HG02981 (cell line): ENCODE measurements at regions not wholly inside any gene's neighbourhood (a gene's known extent, or its start where the extent isn't known, plus 50 kb on each side); places are given as distances from the start of the nearest gene placed in this dataset.

Experiments used
- ATAC-seq: cut with Tn5 transposase; IDR thresholded peaks from one replicate; pipeline ENCODE4 v1.9.1; 2021; ENCODE audit warnings: mild to moderate bottlenecking, moderate library complexity; ENCODE audit not compliant: unreplicated experiment

DNA sequence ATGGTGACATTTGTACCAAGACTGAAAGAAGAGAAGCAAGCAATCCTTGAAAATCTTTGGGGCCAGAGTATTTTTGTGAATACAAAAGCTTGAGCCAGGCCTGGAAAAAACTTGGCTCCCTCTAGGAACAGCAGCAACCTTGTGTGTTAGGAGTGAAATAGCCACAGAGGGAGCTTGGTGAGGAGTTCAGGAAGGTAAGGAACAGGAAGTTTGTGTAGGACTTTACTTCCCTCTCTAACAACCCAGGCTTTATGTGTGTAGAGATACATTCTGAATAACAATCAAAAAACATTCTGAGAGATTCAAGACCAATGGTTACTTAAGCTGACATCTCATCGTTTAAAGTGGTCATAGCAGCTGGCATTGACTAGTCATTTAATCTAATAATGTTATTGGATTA, 668.5 kb downstream of the PCDH18 start:
- ATAC-seq = no peak

DNA sequence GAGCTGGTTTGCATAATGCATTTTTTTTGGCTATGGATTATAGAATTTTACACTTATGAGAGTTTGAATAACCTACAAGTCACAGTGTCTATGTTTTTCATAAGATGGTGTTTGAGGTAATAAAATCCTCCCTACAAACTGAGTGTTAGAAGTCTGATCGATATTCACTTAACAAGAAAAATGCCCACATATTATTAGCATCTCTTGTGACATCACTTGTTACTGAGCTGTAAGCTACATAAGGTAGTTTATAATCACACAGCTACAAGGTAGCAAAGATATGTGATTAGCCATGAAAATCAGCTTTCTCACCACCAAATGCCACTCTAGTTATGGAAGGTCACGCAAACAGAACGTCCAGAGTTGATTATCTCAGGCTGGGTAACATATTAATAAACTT, 669.6 kb downstream of the PCDH18 start:
- no peak for ATAC-seq

DNA sequence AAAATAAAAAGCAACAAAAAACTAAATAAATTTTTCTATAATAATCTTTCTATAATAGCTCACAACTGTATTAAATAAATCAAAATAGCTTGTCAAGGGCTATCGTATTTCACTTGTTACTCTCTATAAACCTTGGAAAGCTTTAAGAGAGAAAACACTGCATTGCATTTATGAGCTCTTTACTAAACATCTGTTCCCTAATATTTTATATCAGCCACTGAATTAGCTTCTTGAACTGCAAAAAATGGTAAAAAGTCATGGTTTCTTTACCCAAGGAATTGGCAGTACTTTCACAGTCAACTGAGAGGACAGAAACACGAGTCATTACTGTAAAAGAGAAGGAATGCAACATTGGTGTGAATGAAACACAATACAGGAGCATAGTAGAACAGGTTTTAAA, 671.2 kb downstream of the PCDH18 start:
- no peak for ATAC-seq

DNA sequence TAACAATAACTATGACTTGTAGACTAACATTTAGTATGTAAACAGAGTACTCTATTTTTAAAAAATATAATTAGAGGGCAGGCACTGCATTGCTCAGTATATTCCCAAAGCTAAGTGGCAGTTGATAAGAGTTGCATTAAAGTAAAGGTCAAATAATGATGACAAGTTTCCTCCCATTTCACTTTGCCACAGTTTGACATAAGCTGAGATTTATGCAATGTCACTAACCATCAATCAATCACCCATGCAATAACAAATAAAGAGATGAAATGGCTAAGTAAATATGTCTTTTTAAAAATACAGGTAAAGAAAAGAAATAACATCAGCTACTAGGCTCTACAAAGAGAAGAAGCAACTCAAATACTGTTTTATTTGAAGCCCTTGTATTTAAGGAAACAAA, 673.4 kb downstream of the PCDH18 start:
- ATAC-seq = no peak

DNA sequence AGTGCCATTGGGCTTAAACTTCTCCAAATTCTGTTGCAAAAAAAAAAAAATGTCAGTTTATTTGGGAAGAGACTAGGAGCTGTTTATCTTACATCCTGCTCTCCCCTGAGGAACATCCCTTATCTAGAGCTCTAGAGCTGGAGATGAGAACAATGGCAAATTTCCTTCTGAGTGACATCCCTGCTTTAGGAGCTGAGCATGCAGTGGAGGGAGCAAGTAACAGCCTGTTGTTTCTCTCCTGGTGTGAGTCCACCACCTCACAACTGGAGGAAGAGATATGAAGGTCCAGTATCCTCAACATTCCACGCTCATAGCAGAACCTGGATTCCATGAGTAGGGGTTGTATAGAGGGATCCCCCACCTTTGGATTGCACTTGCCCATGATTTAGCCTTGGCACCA, 676.4 kb downstream of the PCDH18 start:
- no peak for ATAC-seq

DNA sequence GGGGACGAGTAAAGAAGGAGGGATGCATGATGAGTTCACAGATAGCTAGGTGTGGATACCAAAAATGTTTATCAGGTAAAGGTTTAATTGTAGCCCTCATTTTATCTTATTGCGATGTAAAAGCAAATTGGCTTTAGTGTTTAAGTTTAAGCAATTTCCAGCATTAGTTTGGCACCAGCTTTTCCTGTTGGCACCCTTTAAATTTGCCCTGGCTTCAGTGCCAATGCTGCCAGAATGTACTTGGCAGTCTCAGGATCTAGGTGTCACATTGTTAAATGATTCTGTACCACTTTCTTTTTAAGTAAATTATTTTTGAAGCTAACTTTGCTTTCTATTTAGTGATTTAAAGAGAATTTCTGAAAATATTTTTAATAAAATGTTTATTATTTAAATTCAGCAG, 681.8 kb downstream of the PCDH18 start:
- ATAC-seq = no peak

DNA sequence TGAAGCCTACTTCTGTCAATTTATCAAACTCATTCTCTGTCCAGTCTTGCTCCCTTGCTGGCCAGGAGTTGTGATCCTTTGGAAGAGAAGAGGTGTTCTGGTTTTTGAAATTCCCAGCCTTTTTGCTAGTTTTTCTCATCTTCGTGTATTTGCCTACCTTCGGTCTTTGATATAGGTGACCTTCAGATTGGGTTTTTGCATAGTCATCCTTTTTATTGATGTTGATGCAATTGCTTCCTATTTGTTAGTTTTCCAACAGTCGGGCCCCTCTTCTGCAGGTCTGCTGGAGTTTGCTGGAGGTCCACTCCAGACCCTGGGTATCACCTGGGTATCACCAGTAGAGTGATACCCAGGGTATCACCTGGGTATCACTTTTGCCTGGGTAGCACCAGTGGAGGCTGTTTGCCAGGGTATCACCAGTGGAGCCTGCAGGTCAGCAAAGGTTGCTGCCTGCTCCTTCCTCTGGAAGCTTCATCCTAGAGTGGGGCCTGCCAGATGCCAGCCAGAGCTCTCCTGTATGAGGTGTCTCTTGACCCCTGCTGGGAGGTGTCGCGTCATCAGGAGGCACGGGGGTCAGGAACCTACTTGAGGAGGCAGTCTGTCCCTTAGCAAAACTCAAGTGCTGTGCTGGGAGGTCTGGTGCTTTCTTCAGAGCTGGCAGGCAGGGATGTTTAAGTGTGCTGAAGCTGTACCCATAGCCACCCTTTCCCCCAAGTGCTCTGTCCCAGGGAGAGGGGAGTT, 684.2 kb downstream of the PCDH18 start:
- no peak for ATAC-seq

DNA sequence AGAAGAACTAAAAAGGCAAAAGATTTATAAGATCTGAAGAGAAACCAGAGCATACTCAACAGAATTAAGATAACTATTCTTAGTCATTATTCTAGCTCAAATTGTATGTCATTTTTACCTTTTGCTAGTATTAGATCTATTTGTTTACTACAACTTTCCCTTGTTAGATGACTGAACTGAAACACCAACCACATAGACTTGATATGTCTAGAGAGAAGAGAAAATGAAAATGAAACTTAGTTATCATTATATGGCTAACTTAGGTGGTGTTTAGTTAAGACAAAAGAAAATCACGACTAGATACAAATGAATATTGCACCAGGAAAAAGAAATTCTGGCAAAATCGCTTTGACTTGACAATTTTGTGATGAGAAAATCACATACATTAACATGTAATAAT, 690.8 kb downstream of the PCDH18 start:
- no peak for ATAC-seq

DNA sequence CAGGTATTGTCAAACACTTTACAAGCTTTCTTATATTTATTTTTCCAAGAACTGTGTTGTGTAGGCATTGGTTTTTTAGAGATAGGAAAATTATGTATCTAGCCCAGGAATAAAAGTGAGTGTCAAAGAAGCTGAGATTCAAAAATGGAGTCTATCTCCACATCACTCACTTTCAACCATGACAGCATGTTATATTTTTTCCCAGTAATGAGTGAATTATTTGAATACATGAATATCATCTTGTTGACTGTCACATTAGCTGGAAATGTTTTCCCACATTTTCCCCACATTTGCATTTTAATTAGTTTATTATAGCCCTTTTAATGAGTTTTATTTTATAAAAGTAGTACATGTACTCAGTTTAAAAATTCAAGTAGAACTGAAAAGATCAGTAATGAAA, 693.7 kb downstream of the PCDH18 start:
- ATAC-seq = no peak

DNA sequence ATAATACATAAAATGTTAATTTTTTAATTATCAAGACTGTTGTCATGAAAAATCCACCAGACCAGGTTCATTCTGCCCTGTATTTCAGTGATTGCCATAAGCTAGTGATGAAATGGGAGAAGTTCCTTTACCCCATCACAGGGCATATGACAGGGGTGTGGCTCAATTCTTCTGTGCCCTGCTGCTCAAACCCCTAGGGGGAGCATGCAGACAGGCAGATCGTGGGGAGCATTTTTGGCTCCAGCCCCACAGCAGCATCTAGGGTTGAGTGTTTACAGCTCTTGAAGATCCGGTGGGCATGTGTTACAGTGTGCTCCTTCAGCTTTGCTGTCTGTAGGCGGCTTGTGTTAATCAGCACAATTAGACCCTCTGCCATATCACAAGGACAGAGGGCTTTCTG, 700.7 kb downstream of the PCDH18 start:
- ATAC-seq = no peak

DNA sequence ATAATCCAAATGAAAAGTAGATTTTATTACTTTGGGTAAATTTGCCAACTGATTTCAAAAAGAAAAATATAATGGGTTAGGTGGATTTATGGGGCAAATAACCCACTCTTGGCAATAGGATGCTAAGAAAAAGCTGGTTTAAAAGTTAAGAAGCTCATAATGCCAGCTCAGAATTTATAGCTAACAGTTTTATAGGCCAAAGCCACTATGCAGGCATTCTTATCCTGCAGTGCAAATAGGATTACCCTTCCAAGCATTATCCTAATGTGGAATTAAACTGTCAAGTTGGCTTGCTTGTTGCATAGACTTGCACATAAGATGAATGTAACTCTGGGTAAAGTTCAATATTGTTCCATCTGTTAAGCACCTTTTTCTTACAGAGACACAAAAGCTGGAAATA, 703.0 kb downstream of the PCDH18 start:
- no peak for ATAC-seq

DNA sequence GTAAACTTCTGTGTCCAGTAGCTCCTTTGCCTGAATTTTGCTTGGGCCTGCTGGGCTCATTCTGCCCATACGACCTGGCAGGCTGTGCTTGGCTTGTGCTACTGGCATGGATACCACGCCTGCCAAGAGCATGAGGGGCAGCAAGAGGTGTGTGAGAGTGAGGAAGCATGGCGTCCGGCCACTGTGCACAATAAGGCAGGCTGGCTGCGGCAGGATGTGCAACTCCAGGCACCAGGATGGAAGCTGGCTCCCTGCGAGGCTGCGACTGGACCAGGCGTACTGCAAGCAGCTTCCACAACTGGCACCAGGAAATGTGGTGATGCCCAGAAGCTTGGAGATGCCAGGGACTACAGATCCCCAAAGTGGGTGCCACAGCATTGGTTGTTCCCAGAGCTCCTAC, 709.3 kb downstream of the PCDH18 start:
- ATAC-seq = no peak

DNA sequence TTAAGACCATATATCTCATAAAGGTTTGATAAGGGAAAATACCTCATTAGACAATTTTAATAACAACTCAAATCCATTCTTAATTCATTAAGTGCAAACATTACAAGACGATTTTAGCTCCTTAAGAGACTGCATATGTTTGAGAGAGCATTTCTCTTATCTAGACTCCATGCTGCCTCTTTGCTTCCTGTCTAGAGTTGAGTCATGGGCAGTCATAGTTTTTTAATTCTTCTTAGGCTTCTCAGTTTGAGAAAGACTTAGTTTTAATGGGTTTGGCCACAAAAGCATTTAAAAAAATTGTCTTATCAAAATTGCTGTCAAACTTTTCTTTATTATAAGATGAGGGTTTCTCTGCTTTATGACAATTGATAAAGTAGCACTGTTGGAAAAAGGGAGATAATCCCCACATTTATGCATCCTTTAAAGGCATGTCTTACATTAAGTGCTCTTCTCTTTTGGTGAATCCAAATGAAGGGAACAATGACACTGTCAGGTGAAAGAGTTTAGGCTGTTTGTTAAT, 713.4 kb downstream of the PCDH18 start:
- ATAC-seq = no peak

DNA sequence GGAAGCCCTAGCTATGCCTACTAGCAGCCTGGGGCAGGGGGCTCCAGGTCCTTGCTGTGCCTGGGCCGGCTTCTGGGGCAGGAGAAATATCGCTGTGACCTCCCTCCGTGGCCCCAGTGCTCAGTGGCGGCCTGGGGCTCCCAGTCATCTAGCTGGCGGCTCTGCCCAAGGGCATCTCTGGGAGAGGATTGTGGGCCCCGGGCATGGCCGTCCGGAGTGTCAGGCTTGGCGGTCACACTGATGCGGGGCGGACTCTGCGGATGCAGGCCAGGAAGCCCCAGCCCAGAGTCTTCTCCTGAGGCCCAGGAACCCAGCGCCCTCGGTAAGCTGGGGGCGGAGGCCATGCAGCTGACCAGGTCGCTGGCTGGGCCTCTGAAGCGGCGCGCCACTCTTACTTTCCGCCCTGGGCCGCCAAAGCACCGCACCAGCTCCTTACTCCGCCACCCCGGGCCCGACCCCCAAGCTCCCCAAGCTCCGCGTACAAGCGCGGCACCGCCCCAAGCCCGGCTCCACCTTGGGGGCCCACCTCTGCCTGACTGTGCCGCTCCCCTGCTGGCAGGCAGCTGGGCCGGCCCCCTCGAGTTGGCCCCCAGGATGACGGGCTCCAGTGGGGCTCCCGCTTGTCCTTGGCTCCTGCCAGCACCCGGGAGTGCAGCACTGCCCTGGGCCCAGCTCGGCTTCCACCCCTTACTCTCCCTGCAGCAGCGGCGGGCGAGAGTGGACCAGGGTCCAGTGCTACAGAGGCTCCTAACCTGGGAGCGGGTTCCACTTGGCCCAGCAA, 720.0 kb downstream of the PCDH18 start:
- ATAC-seq = no peak

DNA sequence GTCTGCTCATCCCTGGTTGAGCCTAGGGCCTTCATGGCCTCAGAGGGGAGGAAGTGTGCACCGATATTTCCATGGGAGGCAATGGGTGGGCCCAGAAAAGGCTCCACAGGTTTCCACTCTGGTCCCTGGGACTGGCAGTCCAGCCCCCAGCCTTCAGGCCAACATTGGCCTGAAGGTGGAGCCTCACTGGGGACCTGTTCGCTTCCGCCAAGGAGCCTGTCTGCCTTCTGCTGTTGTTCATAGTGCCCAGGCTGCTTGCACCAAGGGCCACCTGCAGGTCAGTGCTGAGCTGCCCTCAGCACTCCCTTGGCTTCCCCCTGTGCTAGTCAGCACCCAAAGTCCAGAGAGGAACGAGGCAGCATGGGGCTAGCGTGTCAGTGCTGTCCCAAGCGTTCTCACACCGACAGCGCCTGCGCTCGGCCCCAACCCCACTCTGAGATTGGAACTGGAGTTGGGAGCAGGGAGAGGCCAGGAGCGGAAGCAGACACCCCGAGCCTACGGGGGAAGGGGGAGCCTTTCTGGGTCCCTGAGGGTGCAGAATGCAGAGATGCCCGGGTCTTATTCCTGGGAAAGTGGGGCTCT, 720.7 kb downstream of the PCDH18 start:
- no peak for ATAC-seq

DNA sequence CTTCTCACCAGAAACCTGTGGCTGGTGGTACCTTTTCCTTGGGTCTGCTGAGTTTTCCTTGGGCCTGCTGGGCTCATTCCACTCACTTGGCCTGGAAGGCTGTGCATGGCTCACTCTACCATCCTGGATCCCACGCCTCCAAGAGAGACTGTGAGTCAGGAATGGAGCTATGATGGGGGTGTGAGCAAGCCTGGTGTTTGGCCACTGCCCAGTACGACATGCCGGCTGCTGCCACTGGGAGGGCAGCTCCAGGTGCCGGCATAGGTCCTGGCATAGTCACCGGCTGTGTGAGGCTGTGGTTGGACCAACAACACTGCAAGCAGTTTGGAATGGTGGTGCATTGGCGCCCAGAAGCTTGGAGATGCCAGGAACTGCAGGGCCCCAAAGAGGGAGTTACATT, 721.7 kb downstream of the PCDH18 start:
- no peak for ATAC-seq

DNA sequence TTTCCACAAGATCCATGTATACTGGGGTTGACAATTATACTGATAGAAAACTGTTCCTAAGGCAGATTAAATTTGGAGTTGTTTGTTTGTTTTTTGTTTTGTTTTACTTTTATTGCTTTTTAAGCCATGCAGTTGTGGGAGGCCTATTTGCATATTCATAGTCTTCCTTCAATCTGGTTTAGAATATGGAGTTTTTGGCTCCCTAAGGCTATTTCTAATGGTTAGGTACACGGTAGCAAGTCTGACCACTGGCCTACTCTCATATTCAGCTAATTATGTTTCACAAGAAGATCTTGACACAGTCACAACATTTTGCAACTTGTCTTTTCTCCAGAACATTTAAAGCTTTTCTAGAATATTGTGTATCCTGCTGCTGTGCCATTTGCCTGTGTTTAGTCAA, 725.5 kb downstream of the PCDH18 start:
- no peak for ATAC-seq

DNA sequence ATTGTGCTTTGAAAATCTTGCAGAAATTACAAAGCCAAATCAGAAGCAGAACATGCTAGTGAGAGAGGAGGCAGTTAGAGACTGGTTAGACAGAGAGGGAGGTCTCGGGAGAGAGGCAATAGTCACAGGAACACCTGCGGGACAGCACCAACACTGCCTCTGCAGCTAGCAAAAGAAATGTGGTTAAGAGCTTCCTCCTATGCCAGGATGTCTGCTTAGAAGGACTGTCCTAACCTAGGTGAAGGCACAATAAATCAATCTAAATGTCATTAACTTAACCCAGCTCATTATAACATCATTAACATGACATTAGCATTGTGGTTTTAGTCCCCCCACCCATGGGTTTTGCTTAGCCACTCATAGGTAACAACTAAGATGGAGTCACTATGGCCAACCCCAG, 726.7 kb downstream of the PCDH18 start:
- ATAC-seq = no peak

DNA sequence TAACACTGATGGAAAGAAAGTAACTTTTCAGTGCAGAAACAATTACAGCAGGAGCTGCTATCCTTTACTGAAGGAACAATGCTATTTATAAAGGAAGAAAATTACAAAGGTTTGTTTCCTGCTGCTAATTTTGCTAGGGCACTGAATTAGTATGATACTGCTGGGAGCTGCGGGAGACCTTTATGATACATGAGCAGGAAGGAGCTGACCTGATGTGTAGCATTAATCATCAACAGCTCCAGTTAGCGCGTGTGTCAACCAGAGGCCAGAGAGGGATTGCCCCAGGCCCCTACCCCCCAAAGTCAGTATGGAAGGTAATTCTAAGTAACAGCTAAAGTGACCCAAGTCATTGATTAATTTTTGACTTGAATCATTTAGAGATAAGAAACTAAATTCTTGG, 728.9 kb downstream of the PCDH18 start:
- ATAC-seq = no peak

DNA sequence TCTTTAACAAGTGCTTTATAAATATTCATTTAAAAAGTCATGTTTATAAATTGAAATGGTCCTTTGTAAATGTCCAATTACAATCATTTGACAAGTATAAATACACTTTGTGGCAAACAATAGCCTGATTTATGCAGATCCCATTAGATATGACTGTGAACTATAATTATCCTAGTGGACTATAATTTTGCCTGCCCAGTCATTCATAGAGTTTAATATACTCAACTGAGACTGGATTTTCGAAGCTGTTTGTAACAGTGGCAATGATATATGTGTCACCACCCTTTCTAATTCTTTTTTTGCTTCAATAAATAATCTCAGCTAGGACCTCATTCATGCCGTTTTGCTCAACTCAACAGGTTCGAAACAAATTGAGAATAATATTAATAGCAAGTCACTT, 732.0 kb downstream of the PCDH18 start:
- ATAC-seq = no peak

DNA sequence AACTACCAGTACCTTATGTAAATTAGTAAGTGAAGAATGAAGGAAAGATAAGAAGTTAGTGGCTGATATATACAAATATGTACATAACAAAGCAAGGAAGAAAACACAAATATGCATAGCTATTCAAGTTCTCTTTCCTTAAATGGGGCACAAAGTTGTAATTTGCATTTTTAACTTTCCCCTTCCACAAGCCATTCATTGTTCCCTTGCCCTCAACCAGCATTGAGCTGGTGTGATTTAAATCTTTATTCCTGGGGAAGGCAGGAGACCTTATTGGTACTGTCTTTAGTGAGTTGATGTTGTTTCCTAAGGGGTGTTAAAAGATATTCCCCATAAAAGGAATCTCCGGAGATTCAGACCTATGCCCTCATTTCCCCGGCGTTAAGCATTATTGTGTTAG, 735.3 kb downstream of the PCDH18 start:
- no peak for ATAC-seq

DNA sequence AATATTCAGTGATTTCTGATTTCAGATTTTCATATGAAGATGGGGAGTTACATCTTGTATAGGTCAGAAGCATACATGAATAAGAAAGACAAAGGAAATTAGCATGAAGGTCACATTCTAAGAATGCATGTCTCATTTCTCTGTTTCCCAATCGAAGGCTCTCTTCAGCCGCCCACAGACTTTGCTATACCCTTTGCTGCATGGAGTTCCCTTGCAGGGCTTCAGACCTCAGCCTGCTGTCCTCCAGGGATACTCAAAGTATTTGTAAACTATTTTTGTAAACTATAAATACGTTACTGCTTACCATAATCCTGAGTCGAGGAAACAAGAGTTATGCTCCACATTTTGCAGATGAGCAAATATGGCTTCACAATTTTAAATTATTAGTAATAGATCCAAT, 738.4 kb downstream of the PCDH18 start:
- no peak for ATAC-seq
